GM23338 (cell line): ENCODE measurements at regions not wholly inside any gene's neighbourhood (a gene's known extent, or its start where the extent isn't known, plus 50 kb on each side); places are given as distances from the start of the nearest gene placed in this dataset.

Experiments
- ATAC-seq: fragments of 200-7000 bp; cut with Tn5 transposase; 3 replicates; pipeline ENCODE4 v1.9.1; 2020
- DNase-seq: peaks from one replicate; pipeline ENCODE4 v3.0.0-alpha.2; 2015; ENCODE audit warnings: low spot score
- H2AFZ ChIP-seq: fragments of 200-600 bp; sonication (generic); 2 replicates; pipeline ENCODE4 v1.8.0; 2016; ENCODE audit warnings: antibody characterized with exemption, mild to moderate bottlenecking, moderate library complexity
- H3F3A ChIP-seq: fragments of 200-600 bp; sonication (generic); replicated peaks from 2 replicates; pipeline ENCODE4 v1.8.0; 2017; ENCODE audit warnings: antibody characterized with exemption, mixed run types, low read depth
- H3K27ac ChIP-seq: fragments of 200-600 bp; sonication (generic); 2 replicates; pipeline ENCODE4 v1.6.1; 2016; ENCODE audit warnings: low read depth
- H3K27me3 ChIP-seq: fragments of 200-600 bp; sonication (generic); 2 replicates; pipeline ENCODE4 v1.8.0; 2016; ENCODE audit warnings: mild to moderate bottlenecking, mixed run types, moderate library complexity; ENCODE audit not compliant: insufficient read depth
- H3K36me3 ChIP-seq: fragments of 200-600 bp; sonication (generic); 2 replicates; pipeline ENCODE4 v1.8.0; 2016; ENCODE audit warnings: mild to moderate bottlenecking; ENCODE audit not compliant: insufficient read depth
- H3K4me1 ChIP-seq: fragments of 200-600 bp; sonication (generic); 2 replicates; pipeline ENCODE4 v1.8.0; 2016; ENCODE audit warnings: mild to moderate bottlenecking, moderate library complexity; ENCODE audit not compliant: insufficient read depth
- H3K4me2 ChIP-seq: fragments of 200-600 bp; sonication (generic); 2 replicates; pipeline ENCODE4 v1.7.1; 2017; ENCODE audit warnings: mixed run types
- H3K4me3 ChIP-seq: fragments of 200-600 bp; sonication (generic); 2 replicates; pipeline ENCODE4 v1.6.1; 2016; ENCODE audit warnings: mixed run types
- H3K79me2 ChIP-seq: fragments of 200-600 bp; sonication (generic); replicated peaks from 2 replicates; pipeline ENCODE4 v1.8.0; 2017; ENCODE audit warnings: mild to moderate bottlenecking; ENCODE audit not compliant: insufficient read depth
- H3K9me2 ChIP-seq: fragments of 200-600 bp; sonication (generic); 2 replicates; pipeline ENCODE4 v1.8.0; 2017; ENCODE audit not compliant: insufficient read depth
- H4K20me1 ChIP-seq: fragments of 200-600 bp; sonication (generic); replicated peaks from 2 replicates; pipeline ENCODE4 v1.8.0; 2017; ENCODE audit warnings: mild to moderate bottlenecking; ENCODE audit not compliant: insufficient read depth
- H3K27ac Mint-ChIP-seq: 2 replicates; pipeline ENCODE4 v1.8.0; 2020; ENCODE audit warnings: inconsistent platforms, mild to moderate bottlenecking, moderate library complexity, mixed read lengths
- H3K27me3 Mint-ChIP-seq: 3 replicates; pipeline ENCODE4 v1.8.0; 2022; ENCODE audit warnings: low read depth, mild to moderate bottlenecking, moderate library complexity, mixed read lengths, inconsistent platforms; ENCODE audit not compliant: insufficient read depth, poor library complexity
- H3K36me3 Mint-ChIP-seq: 3 replicates; pipeline ENCODE4 v1.8.0; 2021; ENCODE audit warnings: low read depth, mild to moderate bottlenecking, inconsistent platforms, moderate library complexity, mixed read lengths
- H3K4me1 Mint-ChIP-seq: 3 replicates; pipeline ENCODE4 v1.8.0; 2020; ENCODE audit warnings: mild to moderate bottlenecking, inconsistent platforms, mixed read lengths
- H3K4me3 Mint-ChIP-seq: 3 replicates; pipeline ENCODE4 v1.8.0; 2021; ENCODE audit warnings: moderate library complexity, mild to moderate bottlenecking, inconsistent platforms, mixed read lengths
- H3K9me3 Mint-ChIP-seq: 3 replicates; pipeline ENCODE4 v1.8.0; 2020; ENCODE audit warnings: moderate library complexity, mild to moderate bottlenecking, inconsistent platforms, mixed read lengths
- CREB1 ChIP-seq: fragments of 250-450 bp; sonication (Bioruptor Pico); IDR thresholded peaks from 2 replicates; pipeline ENCODE4 v1.5.0; 2020; ENCODE audit warnings: low read depth, mild to moderate bottlenecking, moderate library complexity
- EZH2phosphoT487 ChIP-seq: fragments of 200-600 bp; sonication (generic); IDR thresholded peaks from one replicate; pipeline ENCODE4 v1.8.1; 2018; ENCODE audit warnings: antibody characterized with exemption; ENCODE audit not compliant: unreplicated experiment
- NANOG ChIP-seq: IDR thresholded peaks from 2 replicates; pipeline ENCODE4 v1.6.1; 2016; ENCODE audit warnings: antibody characterized with exemption, borderline replicate concordance
- STAT1 ChIP-seq: IDR thresholded peaks from one replicate; pipeline ENCODE4 v1.6.1; 2016; ENCODE audit warnings: antibody characterized with exemption; ENCODE audit not compliant: unreplicated experiment
- ZNF114 ChIP-seq: fragments of 250-450 bp; sonication (Bioruptor Pico); IDR thresholded peaks from 2 replicates; pipeline ENCODE4 v1.5.0; 2020; ENCODE audit warnings: mild to moderate bottlenecking, moderate library complexity
- TF ChIP-seq, protein P1 (sequence below), 2 experiments: fragments of 200-600 bp in 1 of 2; sonication (generic) in 1 of 2; conservative IDR thresholded peaks; 2 replicates each; pipeline versions ENCODE4 v1.5.1 to v1.6.1; 2016 to 2017; ENCODE audit warnings: antibody characterized with exemption in 2 of 2, low read depth in 2 of 2, mild to moderate bottlenecking in 2 of 2, moderate library complexity in 1 of 2
- TF ChIP-seq, protein P2 (sequence below): fragments of 250-450 bp; sonication (Bioruptor Pico); IDR thresholded peaks from 2 replicates; pipeline ENCODE4 v1.5.0; 2020; ENCODE audit warnings: mild to moderate bottlenecking, moderate library complexity
- TF ChIP-seq, protein P3 (sequence below): IDR thresholded peaks from one replicate; pipeline ENCODE4 v1.6.1; 2018; ENCODE audit warnings: antibody characterized with exemption; ENCODE audit not compliant: unreplicated experiment
- TF ChIP-seq, protein P4 (sequence below): IDR thresholded peaks from 2 replicates; pipeline ENCODE4 v1.6.1; 2016; ENCODE audit warnings: antibody characterized with exemption

DNA sequence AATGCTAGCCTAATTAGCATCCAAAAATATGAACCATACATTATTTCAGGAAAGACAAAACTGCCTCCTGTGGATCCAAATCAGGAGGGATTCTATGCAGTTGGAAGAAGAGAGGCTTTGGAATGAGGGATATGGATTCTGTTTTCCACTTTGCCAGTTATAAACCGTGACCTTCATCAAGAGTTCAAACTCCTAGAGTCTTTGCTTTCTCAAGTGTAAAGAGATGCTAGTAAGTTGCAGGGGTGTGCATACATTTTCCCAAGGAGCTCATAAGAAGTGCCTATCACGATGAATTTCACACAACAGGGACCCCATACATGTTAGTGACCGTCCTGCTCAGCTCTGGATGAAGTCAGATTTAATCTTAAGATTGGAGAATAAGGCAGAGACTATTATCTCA, 542.5 kb downstream of the SOX11 start:
- Histone ChIP-seq H3K4me1 (no peaks in the 10 kb centered on the region), H3K4me2 (no peak overlapping the region), H3K27me3 (no peaks in the 10 kb centered on the region), H3K36me3 (no peaks in the 10 kb centered on the region), H3K79me2 (no peaks in the 10 kb centered on the region), H4K20me1 (no peaks in the 10 kb centered on the region), H2AFZ (no peak overlapping the region), H3K4me3 (no peak overlapping the region), H3K9me2 (0 out of 2 replicates have a peak, but pooled peaks cover 2% of the 10 kb centered on the region), H3F3A (no peaks in the 10 kb centered on the region), H3K27ac (no peak overlapping the region)
- Mint-ChIP-seq H3K9me3 (peaks cover 76% of the 10 kb centered on the region), H3K4me1 (no peaks in the 10 kb centered on the region), H3K36me3 (peaks cover 9% of the 10 kb centered on the region; the same call in 2 of the 3 replicates), H3K4me3 (no peak overlapping the region), H3K27me3 (peaks cover 4% of the 10 kb centered on the region), H3K27ac (no peak overlapping the region)
- TF ChIP-seq, protein P1, sequence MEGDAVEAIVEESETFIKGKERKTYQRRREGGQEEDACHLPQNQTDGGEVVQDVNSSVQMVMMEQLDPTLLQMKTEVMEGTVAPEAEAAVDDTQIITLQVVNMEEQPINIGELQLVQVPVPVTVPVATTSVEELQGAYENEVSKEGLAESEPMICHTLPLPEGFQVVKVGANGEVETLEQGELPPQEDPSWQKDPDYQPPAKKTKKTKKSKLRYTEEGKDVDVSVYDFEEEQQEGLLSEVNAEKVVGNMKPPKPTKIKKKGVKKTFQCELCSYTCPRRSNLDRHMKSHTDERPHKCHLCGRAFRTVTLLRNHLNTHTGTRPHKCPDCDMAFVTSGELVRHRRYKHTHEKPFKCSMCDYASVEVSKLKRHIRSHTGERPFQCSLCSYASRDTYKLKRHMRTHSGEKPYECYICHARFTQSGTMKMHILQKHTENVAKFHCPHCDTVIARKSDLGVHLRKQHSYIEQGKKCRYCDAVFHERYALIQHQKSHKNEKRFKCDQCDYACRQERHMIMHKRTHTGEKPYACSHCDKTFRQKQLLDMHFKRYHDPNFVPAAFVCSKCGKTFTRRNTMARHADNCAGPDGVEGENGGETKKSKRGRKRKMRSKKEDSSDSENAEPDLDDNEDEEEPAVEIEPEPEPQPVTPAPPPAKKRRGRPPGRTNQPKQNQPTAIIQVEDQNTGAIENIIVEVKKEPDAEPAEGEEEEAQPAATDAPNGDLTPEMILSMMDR (conservative IDR thresholded peaks at IDR 0.05; ENCODE audit: low read depth in 2 of 2) = no peak
- no peak for TF ChIP-seq ZNF114 (CRISPR knock-in tag)
- no peak for TF ChIP-seq NANOG
- no peak for TF ChIP-seq EZH2phosphoT487
- TF ChIP-seq CREB1 (CRISPR knock-in tag) = no peak
- TF ChIP-seq, protein P2, sequence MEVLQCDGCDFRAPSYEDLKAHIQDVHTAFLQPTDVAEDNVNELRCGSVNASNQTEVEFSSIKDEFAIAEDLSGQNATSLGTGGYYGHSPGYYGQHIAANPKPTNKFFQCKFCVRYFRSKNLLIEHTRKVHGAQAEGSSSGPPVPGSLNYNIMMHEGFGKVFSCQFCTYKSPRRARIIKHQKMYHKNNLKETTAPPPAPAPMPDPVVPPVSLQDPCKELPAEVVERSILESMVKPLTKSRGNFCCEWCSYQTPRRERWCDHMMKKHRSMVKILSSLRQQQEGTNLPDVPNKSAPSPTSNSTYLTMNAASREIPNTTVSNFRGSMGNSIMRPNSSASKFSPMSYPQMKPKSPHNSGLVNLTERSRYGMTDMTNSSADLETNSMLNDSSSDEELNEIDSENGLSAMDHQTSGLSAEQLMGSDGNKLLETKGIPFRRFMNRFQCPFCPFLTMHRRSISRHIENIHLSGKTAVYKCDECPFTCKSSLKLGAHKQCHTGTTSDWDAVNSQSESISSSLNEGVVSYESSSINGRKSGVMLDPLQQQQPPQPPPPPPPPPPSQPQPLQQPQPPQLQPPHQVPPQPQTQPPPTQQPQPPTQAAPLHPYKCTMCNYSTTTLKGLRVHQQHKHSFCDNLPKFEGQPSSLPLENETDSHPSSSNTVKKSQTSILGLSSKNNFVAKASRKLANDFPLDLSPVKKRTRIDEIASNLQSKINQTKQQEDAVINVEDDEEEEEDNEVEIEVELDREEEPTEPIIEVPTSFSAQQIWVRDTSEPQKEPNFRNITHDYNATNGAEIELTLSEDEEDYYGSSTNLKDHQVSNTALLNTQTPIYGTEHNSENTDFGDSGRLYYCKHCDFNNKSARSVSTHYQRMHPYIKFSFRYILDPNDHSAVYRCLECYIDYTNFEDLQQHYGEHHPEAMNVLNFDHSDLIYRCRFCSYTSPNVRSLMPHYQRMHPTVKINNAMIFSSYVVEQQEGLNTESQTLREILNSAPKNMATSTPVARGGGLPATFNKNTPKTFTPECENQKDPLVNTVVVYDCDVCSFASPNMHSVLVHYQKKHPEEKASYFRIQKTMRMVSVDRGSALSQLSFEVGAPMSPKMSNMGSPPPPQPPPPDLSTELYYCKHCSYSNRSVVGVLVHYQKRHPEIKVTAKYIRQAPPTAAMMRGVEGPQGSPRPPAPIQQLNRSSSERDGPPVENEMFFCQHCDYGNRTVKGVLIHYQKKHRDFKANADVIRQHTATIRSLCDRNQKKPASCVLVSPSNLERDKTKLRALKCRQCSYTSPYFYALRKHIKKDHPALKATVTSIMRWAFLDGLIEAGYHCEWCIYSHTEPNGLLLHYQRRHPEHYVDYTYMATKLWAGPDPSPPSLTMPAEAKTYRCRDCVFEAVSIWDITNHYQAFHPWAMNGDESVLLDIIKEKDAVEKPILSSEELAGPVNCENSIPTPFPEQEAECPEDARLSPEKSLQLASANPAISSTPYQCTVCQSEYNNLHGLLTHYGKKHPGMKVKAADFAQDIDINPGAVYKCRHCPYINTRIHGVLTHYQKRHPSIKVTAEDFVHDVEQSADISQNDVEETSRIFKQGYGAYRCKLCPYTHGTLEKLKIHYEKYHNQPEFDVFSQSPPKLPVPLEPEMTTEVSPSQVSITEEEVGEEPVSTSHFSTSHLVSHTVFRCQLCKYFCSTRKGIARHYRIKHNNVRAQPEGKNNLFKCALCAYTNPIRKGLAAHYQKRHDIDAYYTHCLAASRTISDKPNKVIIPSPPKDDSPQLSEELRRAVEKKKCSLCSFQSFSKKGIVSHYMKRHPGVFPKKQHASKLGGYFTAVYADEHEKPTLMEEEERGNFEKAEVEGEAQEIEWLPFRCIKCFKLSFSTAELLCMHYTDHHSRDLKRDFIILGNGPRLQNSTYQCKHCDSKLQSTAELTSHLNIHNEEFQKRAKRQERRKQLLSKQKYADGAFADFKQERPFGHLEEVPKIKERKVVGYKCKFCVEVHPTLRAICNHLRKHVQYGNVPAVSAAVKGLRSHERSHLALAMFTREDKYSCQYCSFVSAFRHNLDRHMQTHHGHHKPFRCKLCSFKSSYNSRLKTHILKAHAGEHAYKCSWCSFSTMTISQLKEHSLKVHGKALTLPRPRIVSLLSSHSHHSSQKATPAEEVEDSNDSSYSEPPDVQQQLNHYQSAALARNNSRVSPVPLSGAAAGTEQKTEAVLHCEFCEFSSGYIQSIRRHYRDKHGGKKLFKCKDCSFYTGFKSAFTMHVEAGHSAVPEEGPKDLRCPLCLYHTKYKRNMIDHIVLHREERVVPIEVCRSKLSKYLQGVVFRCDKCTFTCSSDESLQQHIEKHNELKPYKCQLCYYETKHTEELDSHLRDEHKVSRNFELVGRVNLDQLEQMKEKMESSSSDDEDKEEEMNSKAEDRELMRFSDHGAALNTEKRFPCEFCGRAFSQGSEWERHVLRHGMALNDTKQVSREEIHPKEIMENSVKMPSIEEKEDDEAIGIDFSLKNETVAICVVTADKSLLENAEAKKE (CRISPR knock-in tag) = no peak
- no peak for TF ChIP-seq STAT1
- TF ChIP-seq, protein P3, sequence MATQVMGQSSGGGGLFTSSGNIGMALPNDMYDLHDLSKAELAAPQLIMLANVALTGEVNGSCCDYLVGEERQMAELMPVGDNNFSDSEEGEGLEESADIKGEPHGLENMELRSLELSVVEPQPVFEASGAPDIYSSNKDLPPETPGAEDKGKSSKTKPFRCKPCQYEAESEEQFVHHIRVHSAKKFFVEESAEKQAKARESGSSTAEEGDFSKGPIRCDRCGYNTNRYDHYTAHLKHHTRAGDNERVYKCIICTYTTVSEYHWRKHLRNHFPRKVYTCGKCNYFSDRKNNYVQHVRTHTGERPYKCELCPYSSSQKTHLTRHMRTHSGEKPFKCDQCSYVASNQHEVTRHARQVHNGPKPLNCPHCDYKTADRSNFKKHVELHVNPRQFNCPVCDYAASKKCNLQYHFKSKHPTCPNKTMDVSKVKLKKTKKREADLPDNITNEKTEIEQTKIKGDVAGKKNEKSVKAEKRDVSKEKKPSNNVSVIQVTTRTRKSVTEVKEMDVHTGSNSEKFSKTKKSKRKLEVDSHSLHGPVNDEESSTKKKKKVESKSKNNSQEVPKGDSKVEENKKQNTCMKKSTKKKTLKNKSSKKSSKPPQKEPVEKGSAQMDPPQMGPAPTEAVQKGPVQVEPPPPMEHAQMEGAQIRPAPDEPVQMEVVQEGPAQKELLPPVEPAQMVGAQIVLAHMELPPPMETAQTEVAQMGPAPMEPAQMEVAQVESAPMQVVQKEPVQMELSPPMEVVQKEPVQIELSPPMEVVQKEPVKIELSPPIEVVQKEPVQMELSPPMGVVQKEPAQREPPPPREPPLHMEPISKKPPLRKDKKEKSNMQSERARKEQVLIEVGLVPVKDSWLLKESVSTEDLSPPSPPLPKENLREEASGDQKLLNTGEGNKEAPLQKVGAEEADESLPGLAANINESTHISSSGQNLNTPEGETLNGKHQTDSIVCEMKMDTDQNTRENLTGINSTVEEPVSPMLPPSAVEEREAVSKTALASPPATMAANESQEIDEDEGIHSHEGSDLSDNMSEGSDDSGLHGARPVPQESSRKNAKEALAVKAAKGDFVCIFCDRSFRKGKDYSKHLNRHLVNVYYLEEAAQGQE = no peak
- TF ChIP-seq, protein P4, sequence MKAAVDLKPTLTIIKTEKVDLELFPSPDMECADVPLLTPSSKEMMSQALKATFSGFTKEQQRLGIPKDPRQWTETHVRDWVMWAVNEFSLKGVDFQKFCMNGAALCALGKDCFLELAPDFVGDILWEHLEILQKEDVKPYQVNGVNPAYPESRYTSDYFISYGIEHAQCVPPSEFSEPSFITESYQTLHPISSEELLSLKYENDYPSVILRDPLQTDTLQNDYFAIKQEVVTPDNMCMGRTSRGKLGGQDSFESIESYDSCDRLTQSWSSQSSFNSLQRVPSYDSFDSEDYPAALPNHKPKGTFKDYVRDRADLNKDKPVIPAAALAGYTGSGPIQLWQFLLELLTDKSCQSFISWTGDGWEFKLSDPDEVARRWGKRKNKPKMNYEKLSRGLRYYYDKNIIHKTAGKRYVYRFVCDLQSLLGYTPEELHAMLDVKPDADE = no peak
- DNase-seq (no peak), ATAC-seq (no peak)
